Nephron (organoid): ENCODE measurements at regions not wholly inside any gene's neighbourhood (a gene's known extent, or its start where the extent isn't known, plus 50 kb on each side); places are given as distances from the start of the nearest gene placed in this dataset.
A peak's percentile ranks its signal among the peaks of the same experiment; 100 is the strongest.

Experiments used
- H3K27ac Mint-ChIP-seq, 3 experiments: 2 replicates each; pipeline ENCODE4 v1.8.0; 2020; ENCODE audit warnings: mixed read lengths in 3 of 3, mild to moderate bottlenecking in 2 of 3, moderate library complexity in 1 of 3
- H3K27me3 Mint-ChIP-seq: 2 replicates; pipeline ENCODE4 v1.8.0; 2021; ENCODE audit warnings: low read depth, mild to moderate bottlenecking, moderate library complexity, mixed read lengths
- H3K36me3 Mint-ChIP-seq: 2 replicates; pipeline ENCODE4 v1.8.0; 2020; ENCODE audit warnings: low read depth, mixed read lengths
- H3K4me1 Mint-ChIP-seq: 2 replicates; pipeline ENCODE4 v1.8.0; 2020; ENCODE audit warnings: mixed read lengths
- H3K4me3 Mint-ChIP-seq, 3 experiments: 2 replicates each; pipeline ENCODE4 v1.8.0; 2020; ENCODE audit warnings: mild to moderate bottlenecking in 3 of 3, mixed read lengths in 3 of 3, moderate library complexity in 2 of 3
- H3K9me3 Mint-ChIP-seq: 2 replicates; pipeline ENCODE4 v1.8.0; 2020; ENCODE audit warnings: mixed read lengths
- CTCF ChIP-seq, 3 experiments: fragments of 200-600 bp; sonication (generic); IDR thresholded peaks; one replicate each; pipeline ENCODE4 v1.5.0; 2021; ENCODE audit warnings: antibody characterized with exemption in 3 of 3; ENCODE audit not compliant: unreplicated experiment in 3 of 3

- no peak for TF ChIP-seq CTCF (IDR thresholded peaks at IDR 0.05; ENCODE audit: unreplicated experiment in 3 of 3)
- Mint-ChIP-seq H3K4me3 (no peak overlapping the region), H3K27ac (no peak overlapping the region), H3K27me3 (no peaks in the 10 kb centered on the region), H3K9me3 (peaks cover 37% of the 10 kb centered on the region), H3K36me3 (no peaks in the 10 kb centered on the region), H3K4me1 (peaks cover 8% of the 10 kb centered on the region)
These were observed 824.8 kb downstream of the ADGRL2 start for GRCh38 chr1:82625537-82625936.

GRCh38 chr1:82621076-82621475 is 820.3 kb downstream of the ADGRL2 start:
- peak overlapping the region in 2 of 3 experiments; percentile 78 to 93 for H3K27ac Mint-ChIP-seq
- TF ChIP-seq CTCF (IDR thresholded peaks at IDR 0.05; ENCODE audit: unreplicated experiment in 3 of 3) = no peak
- H3K36me3 Mint-ChIP-seq = no peaks in the 10 kb centered on the region
- peaks cover 23% of the 10 kb centered on the region for H3K9me3 Mint-ChIP-seq
- H3K4me1 Mint-ChIP-seq = peaks cover 9% of the 10 kb centered on the region
- H3K4me3 Mint-ChIP-seq = no peak overlapping the region
- no peaks in the 10 kb centered on the region for H3K27me3 Mint-ChIP-seq

GRCh38 chr1:82614090-82614489 is 813.4 kb downstream of the ADGRL2 start:
- H3K27me3 Mint-ChIP-seq = no peaks in the 10 kb centered on the region
- no peaks in the 10 kb centered on the region for H3K9me3 Mint-ChIP-seq
- no peaks in the 10 kb centered on the region for H3K4me1 Mint-ChIP-seq
- TF ChIP-seq CTCF (IDR thresholded peaks at IDR 0.05; ENCODE audit: unreplicated experiment in 3 of 3) = no peak
- no peaks in the 10 kb centered on the region for H3K36me3 Mint-ChIP-seq
- H3K4me3 Mint-ChIP-seq = no peak overlapping the region
- H3K27ac Mint-ChIP-seq = no peak overlapping the region

GRCh38 chr1:82612986-82613385 is 812.3 kb downstream of the ADGRL2 start:
- Mint-ChIP-seq H3K4me3 (no peak overlapping the region), H3K27me3 (no peaks in the 10 kb centered on the region), H3K4me1 (no peaks in the 10 kb centered on the region), H3K9me3 (no peaks in the 10 kb centered on the region), H3K36me3 (no peaks in the 10 kb centered on the region), H3K27ac (no peak overlapping the region)
- no peak for TF ChIP-seq CTCF (IDR thresholded peaks at IDR 0.05; ENCODE audit: unreplicated experiment in 3 of 3)

GRCh38 chr1:82606546-82606945 is 805.8 kb downstream of the ADGRL2 start:
- H3K27ac Mint-ChIP-seq = no peak overlapping the region
- TF ChIP-seq CTCF (IDR thresholded peaks at IDR 0.05; ENCODE audit: unreplicated experiment in 3 of 3) = no peak
- no peaks in the 10 kb centered on the region for H3K36me3 Mint-ChIP-seq
- H3K4me3 Mint-ChIP-seq = no peak overlapping the region
- no peaks in the 10 kb centered on the region for H3K9me3 Mint-ChIP-seq
- no peaks in the 10 kb centered on the region for H3K4me1 Mint-ChIP-seq
- no peaks in the 10 kb centered on the region for H3K27me3 Mint-ChIP-seq

- peak in 2 of 3 experiments; percentile 23 to 50 for TF ChIP-seq CTCF (IDR thresholded peaks at IDR 0.05; ENCODE audit: unreplicated experiment in 3 of 3)
- no peak overlapping the region for H3K27ac Mint-ChIP-seq
- H3K9me3 Mint-ChIP-seq = no peaks in the 10 kb centered on the region
- H3K36me3 Mint-ChIP-seq = no peaks in the 10 kb centered on the region
- H3K4me3 Mint-ChIP-seq = no peak overlapping the region
- no peaks in the 10 kb centered on the region for H3K4me1 Mint-ChIP-seq
- no peaks in the 10 kb centered on the region for H3K27me3 Mint-ChIP-seq
These were observed 803.8 kb downstream of the ADGRL2 start for GRCh38 chr1:82604524-82604923.
